ENCODE measurements at regions not wholly inside any gene's neighbourhood (a gene's known extent, or its start where the extent isn't known, plus 50 kb on each side); places are given as distances from the start of the nearest gene placed in this dataset.

DNA sequence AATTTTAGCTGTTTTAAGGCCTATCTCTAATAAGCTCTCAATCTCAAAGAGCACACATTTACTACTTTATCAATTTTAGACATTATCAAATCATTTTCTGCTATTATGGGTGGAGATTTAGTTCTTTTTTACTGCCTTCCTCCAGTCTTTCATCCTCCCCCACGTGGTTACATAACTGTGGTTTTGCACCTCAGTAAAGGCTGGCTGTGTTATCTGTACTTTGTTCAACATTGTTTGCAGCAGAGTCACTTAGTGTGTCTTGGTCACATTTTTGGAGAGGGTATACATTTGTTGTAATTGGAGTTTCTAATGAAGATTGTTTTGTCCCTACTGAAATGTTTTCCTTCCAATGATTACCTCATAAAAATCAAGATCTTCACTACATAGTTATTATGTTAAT is 549.6 kb upstream of the CELF4 start:
- TF ChIP-seq, protein P1, sequence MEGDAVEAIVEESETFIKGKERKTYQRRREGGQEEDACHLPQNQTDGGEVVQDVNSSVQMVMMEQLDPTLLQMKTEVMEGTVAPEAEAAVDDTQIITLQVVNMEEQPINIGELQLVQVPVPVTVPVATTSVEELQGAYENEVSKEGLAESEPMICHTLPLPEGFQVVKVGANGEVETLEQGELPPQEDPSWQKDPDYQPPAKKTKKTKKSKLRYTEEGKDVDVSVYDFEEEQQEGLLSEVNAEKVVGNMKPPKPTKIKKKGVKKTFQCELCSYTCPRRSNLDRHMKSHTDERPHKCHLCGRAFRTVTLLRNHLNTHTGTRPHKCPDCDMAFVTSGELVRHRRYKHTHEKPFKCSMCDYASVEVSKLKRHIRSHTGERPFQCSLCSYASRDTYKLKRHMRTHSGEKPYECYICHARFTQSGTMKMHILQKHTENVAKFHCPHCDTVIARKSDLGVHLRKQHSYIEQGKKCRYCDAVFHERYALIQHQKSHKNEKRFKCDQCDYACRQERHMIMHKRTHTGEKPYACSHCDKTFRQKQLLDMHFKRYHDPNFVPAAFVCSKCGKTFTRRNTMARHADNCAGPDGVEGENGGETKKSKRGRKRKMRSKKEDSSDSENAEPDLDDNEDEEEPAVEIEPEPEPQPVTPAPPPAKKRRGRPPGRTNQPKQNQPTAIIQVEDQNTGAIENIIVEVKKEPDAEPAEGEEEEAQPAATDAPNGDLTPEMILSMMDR (IDR thresholded peaks at IDR 0.05; ENCODE audit: low read depth, low read length, missing input control): no peak
- TF ChIP-seq, protein P2, sequence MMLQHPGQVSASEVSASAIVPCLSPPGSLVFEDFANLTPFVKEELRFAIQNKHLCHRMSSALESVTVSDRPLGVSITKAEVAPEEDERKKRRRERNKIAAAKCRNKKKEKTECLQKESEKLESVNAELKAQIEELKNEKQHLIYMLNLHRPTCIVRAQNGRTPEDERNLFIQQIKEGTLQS (IDR thresholded peaks at IDR 0.05): no peak
- TF ChIP-seq RXRA (IDR thresholded peaks at IDR 0.05) (no peak), HNF4G (IDR thresholded peaks at IDR 0.05) (no peak), TAF1 (conservative IDR thresholded peaks at IDR 0.05) (no peak), YY1 (IDR thresholded peaks at IDR 0.05) (no peak), FOXA1 (IDR thresholded peaks at IDR 0.05) (no peak)
- TF ChIP-seq, protein P3, sequence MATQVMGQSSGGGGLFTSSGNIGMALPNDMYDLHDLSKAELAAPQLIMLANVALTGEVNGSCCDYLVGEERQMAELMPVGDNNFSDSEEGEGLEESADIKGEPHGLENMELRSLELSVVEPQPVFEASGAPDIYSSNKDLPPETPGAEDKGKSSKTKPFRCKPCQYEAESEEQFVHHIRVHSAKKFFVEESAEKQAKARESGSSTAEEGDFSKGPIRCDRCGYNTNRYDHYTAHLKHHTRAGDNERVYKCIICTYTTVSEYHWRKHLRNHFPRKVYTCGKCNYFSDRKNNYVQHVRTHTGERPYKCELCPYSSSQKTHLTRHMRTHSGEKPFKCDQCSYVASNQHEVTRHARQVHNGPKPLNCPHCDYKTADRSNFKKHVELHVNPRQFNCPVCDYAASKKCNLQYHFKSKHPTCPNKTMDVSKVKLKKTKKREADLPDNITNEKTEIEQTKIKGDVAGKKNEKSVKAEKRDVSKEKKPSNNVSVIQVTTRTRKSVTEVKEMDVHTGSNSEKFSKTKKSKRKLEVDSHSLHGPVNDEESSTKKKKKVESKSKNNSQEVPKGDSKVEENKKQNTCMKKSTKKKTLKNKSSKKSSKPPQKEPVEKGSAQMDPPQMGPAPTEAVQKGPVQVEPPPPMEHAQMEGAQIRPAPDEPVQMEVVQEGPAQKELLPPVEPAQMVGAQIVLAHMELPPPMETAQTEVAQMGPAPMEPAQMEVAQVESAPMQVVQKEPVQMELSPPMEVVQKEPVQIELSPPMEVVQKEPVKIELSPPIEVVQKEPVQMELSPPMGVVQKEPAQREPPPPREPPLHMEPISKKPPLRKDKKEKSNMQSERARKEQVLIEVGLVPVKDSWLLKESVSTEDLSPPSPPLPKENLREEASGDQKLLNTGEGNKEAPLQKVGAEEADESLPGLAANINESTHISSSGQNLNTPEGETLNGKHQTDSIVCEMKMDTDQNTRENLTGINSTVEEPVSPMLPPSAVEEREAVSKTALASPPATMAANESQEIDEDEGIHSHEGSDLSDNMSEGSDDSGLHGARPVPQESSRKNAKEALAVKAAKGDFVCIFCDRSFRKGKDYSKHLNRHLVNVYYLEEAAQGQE (IDR thresholded peaks at IDR 0.05): no peak

Measured in liver (tissue), 3 donors.